ENCODE measurements at regions not wholly inside any gene's neighbourhood (a gene's known extent, or its start where the extent isn't known, plus 50 kb on each side); places are given as distances from the start of the nearest gene placed in this dataset.

- TF ChIP-seq CTCF (conservative IDR thresholded peaks at IDR 0.05; ENCODE audit: low read length), result peak; percentile 81
- no peak for TF ChIP-seq EZH2phosphoT487 (IDR thresholded peaks at IDR 0.05; ENCODE audit: borderline replicate concordance, low read depth, low read length)
These were observed 163.0 kb upstream of the XIST start for GRCh38 chrX:74015379-74016019.
